ENCODE measurements at regions not wholly inside any gene's neighbourhood (a gene's known extent, or its start where the extent isn't known, plus 50 kb on each side); places are given as distances from the start of the nearest gene placed in this dataset.

GRCh38 chr6:28721372-28721771 is 195.7 kb downstream of the GPX5 start:
- TF ChIP-seq CTCF (IDR thresholded peaks at IDR 0.05; ENCODE audit: low read depth, low read length, missing control alignments) = no peak
- DNase-seq (ENCODE audit: low read depth) = no peak
- in situ Hi-C loops (cut with HindIII; ENCODE audit: low sequenced_read_pairs) = no loop called here
- no peak overlapping the region for H3K4me3 ChIP-seq (ENCODE audit: low read depth, low read length)

- no peak for TF ChIP-seq CTCF (IDR thresholded peaks at IDR 0.05; ENCODE audit: low read depth, low read length, missing control alignments)
- DNase-seq (ENCODE audit: low read depth) = no peak
- in situ Hi-C loops (cut with HindIII; ENCODE audit: low sequenced_read_pairs) = no loop called here
- H3K4me3 ChIP-seq (ENCODE audit: low read depth, low read length) = no peak overlapping the region
These were observed 198.7 kb downstream of the GPX5 start for GRCh38 chr6:28724395-28724794.

GRCh38 chr6:28725274-28725809 is 198.4 kb downstream of the TRIM27 start:
- H3K4me3 ChIP-seq (ENCODE audit: low read depth, low read length) = no peak overlapping the region
- DNase-seq (ENCODE audit: low read depth) = no peak
- TF ChIP-seq CTCF (IDR thresholded peaks at IDR 0.05; ENCODE audit: low read depth, low read length, missing control alignments) = no peak
- in situ Hi-C loops (cut with HindIII; ENCODE audit: low sequenced_read_pairs) = no loop called here

- DNase-seq (ENCODE audit: low read depth) = no peak
- no peak overlapping the region for H3K4me3 ChIP-seq (ENCODE audit: low read depth, low read length)
- TF ChIP-seq CTCF (IDR thresholded peaks at IDR 0.05; ENCODE audit: low read depth, low read length, missing control alignments) = no peak
- in situ Hi-C loops (cut with HindIII; ENCODE audit: low sequenced_read_pairs) = no loop called here
These were observed 197.9 kb downstream of the TRIM27 start for GRCh38 chr6:28725890-28726348.

GRCh38 chr6:28726569-28727309 is 197.0 kb downstream of the TRIM27 start:
- in situ Hi-C loops (cut with HindIII; ENCODE audit: low sequenced_read_pairs) = no loop called here
- TF ChIP-seq CTCF (IDR thresholded peaks at IDR 0.05; ENCODE audit: low read depth, low read length, missing control alignments) = no peak
- DNase-seq (ENCODE audit: low read depth) = no peak
- no peak overlapping the region for H3K4me3 ChIP-seq (ENCODE audit: low read depth, low read length)

GRCh38 chr6:28727559-28728211 is 196.1 kb downstream of the TRIM27 start:
- in situ Hi-C loops (cut with HindIII; ENCODE audit: low sequenced_read_pairs) = no loop called here
- no peak overlapping the region for H3K4me3 ChIP-seq (ENCODE audit: low read depth, low read length)
- DNase-seq (ENCODE audit: low read depth) = no peak
- TF ChIP-seq CTCF (IDR thresholded peaks at IDR 0.05; ENCODE audit: low read depth, low read length, missing control alignments) = no peak

Measured in astrocyte of the cerebellum (primary cell).